ENCODE measurements at regions not wholly inside any gene's neighbourhood (a gene's known extent, or its start where the extent isn't known, plus 50 kb on each side); places are given as distances from the start of the nearest gene placed in this dataset.

DNA sequence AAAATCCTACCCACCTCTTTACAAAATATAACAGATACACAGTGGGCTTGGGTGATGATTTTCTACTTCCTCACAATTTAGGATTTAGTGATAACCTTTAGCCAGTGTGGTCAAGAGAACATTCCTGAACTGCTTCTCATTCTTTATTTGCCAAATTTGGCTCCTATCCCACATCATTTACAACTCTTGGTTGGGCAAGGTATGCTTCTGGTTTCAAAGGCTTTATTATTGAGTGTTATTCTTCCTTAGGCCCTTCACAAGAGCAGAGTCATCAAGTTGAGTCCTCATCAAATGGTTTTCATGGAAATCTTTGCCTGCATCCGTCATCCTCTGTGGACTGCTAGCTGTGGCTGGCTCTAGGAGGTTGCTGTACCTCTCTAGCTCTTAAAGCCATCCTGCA is 472.0 kb upstream of the ETAA1 start:
- H3K36me3 ChIP-seq, result no peaks in the 10 kb centered on the region
- H3K4me3 ChIP-seq, result no peak overlapping the region
- intact Hi-C loops (cut with DNase I; ENCODE audit: low total_unique reads), result no loop called here
- TF ChIP-seq, protein P1, sequence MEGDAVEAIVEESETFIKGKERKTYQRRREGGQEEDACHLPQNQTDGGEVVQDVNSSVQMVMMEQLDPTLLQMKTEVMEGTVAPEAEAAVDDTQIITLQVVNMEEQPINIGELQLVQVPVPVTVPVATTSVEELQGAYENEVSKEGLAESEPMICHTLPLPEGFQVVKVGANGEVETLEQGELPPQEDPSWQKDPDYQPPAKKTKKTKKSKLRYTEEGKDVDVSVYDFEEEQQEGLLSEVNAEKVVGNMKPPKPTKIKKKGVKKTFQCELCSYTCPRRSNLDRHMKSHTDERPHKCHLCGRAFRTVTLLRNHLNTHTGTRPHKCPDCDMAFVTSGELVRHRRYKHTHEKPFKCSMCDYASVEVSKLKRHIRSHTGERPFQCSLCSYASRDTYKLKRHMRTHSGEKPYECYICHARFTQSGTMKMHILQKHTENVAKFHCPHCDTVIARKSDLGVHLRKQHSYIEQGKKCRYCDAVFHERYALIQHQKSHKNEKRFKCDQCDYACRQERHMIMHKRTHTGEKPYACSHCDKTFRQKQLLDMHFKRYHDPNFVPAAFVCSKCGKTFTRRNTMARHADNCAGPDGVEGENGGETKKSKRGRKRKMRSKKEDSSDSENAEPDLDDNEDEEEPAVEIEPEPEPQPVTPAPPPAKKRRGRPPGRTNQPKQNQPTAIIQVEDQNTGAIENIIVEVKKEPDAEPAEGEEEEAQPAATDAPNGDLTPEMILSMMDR (IDR thresholded peaks at IDR 0.05), result no peak
- peaks cover 0 to 4% (median under 1%) of the 10 kb centered on the region in 4 donors for H3K4me1 ChIP-seq
- H3K9me3 ChIP-seq, result no peaks in the 10 kb centered on the region
- no peak overlapping the region for H3K27ac ChIP-seq
- no peak for DNase-seq
- no peaks in the 10 kb centered on the region for H3K27me3 ChIP-seq

DNA sequence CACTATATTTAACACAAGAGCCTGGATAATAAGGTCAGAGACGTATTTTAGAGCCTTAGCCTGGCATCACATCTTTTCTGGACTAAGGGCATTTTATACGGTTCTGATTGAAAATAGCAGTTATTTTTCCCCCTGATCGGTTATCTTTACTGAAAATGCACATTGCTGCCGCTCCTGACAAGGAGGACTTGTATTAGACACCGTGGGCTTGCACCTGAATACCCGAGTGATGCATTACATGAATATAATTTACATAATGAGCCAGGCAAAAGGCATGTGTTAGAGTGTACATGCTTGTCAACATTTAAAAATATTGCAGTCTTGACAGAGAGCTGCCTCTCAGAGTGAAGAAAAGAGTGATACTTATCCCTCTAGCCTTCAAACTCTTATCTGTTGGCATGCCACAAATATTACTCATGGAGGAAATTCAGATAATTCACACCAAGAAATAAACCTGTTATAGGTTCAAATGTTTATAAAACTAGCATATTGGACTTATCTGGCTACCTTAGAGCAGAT is 470.5 kb upstream of the ETAA1 start:
- no peaks in the 10 kb centered on the region for H3K9me3 ChIP-seq
- H3K27me3 ChIP-seq, result no peaks in the 10 kb centered on the region
- TF ChIP-seq, protein P1 (IDR thresholded peaks at IDR 0.05), result no peak
- H3K36me3 ChIP-seq, result no peaks in the 10 kb centered on the region
- intact Hi-C loops (cut with DNase I; ENCODE audit: low total_unique reads), result no loop called here
- no peak for DNase-seq
- H3K4me3 ChIP-seq, result no peak overlapping the region
- H3K27ac ChIP-seq, result no peak overlapping the region
- peaks cover 0 to 9% (median 3%) of the 10 kb centered on the region in 4 donors for H3K4me1 ChIP-seq

DNA sequence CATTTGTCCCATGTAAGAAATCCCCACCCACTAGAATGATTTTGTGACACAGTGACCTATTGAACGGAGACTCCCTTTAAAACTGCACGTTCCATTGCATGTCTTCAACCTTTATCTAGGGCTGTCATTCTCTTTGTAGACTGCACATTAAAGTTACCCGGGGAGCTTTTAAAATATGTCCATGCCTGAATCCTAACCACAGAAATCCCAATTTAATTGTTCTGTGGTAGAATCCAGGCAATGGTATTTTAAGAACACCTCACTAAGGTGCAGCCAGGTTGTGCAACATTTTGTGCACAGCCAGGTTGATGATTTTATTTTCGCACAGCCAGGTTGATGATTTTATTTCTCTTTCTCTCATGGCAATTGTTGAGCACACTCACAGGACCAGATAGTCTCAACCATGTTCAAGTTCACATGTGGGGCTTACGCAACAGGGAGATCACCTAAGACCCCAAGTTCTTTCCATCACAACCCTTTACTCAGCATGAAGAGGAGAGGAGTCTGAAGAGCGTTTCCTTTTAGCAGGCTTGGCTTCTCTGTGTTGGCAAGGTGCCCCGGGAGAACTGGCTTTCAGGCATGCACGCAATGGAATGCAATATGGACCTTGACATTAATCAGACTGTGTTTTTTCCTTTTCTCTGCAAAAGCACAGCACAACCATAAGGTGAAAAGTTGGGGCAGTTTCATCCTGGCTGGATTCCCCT is 467.3 kb upstream of the ETAA1 start:
- no peaks in the 10 kb centered on the region for H3K9me3 ChIP-seq
- H3K27me3 ChIP-seq, result no peaks in the 10 kb centered on the region
- intact Hi-C loops (cut with DNase I; ENCODE audit: low total_unique reads), result no loop called here
- H3K4me3 ChIP-seq, result no peak overlapping the region
- H3K36me3 ChIP-seq, result no peaks in the 10 kb centered on the region
- no peak for DNase-seq
- H3K27ac ChIP-seq, result no peak overlapping the region
- peaks cover 0 to 9% (median 3%) of the 10 kb centered on the region in 4 donors for H3K4me1 ChIP-seq
- TF ChIP-seq, protein P1 (IDR thresholded peaks at IDR 0.05), result no peak

DNA sequence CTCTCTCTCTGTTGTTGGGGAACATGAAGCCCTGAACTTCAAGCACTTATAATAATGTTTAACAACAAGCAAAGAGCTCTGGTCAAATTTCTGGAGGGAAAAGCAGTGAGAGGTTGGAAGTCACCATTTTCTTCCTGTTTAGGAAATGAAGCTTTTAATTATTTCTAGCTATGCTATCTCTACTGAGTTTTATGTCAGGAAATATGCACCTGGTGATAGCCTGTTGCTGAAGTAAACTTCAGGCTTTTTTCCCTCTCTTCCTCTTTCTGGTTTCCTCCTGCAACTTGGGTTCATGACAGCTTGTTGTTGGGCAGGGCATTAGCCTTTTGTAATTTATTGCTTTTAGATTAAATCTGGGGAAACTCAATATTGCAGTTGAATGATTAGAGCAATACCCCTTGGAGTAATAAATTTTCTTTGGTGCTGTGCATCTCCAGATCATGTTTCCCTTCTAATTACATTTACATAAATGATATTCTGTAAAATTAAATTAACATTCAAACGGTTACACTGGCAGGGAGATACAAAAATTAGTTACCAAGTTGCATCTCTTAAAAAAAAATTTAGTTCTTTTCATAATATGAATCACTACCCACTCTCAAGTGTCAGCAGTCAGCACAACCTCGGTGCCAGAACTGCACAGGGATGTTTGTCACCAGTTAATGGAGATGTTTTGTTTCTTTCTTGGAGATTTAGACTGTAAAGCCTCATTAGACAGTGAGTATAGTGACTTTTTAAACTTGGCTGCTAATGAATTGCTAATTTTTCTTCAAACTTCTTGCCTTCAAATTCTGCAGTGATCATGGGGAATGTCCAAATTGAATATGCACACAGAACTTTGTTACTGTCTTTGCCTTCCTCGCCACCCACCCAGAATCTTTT is 466.6 kb upstream of the ETAA1 start:
- no peaks in the 10 kb centered on the region for H3K36me3 ChIP-seq
- TF ChIP-seq, protein P1 (IDR thresholded peaks at IDR 0.05), result no peak
- H3K27me3 ChIP-seq, result no peaks in the 10 kb centered on the region
- peaks cover 0 to 9% (median 3%) of the 10 kb centered on the region in 4 donors for H3K4me1 ChIP-seq
- no peak overlapping the region for H3K4me3 ChIP-seq
- H3K9me3 ChIP-seq, result no peaks in the 10 kb centered on the region
- no peak for DNase-seq
- intact Hi-C loops (cut with DNase I; ENCODE audit: low total_unique reads), result no loop called here
- H3K27ac ChIP-seq, result no peak overlapping the region

DNA sequence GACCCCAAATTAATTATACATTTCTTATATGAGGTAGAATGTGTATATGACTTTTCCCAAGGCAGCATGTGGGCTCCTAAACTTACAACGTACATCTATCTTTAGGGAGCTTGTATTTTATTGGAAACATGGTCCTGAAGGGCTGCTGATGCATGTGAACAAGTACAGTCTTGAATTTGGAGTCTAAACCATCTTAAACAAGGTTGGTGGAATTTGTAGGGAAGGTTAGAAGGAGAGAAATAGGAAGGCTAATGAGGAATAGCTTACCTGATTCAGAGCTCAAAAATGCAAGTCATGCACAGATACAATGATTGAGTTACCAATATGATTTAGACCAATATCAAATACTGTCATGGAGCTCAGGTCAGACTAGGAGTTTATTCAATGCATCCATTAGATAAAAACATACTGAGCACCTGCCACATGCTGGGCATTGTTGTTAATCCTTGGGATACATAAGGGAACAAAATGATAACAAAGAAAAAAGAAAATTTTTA is 458.6 kb upstream of the ETAA1 start:
- TF ChIP-seq, protein P1 (IDR thresholded peaks at IDR 0.05), result no peak
- DNase-seq, result no peak
- Histone ChIP-seq H3K9me3 (no peaks in the 10 kb centered on the region), H3K4me3 (no peak overlapping the region), H3K27me3 (no peaks in the 10 kb centered on the region), H3K4me1 (no peaks in the 10 kb centered on the region), H3K36me3 (no peaks in the 10 kb centered on the region), H3K27ac (no peak overlapping the region)
- intact Hi-C loops (cut with DNase I; ENCODE audit: low total_unique reads), result no loop called here

Data from tibial artery (tissue), 4 donors.